B cell (primary cell): ENCODE measurements at regions not wholly inside any gene's neighbourhood (a gene's known extent, or its start where the extent isn't known, plus 50 kb on each side); places are given as distances from the start of the nearest gene placed in this dataset.

ENCODE experiments used
- ATAC-seq: fragments of 200-7000 bp; cut with Tn5 transposase; one replicate; pipeline ENCODE4 v1.10.0; 2021; ENCODE audit warnings: low read depth, mild to moderate bottlenecking, moderate number of reproducible peaks, moderate library complexity
- CTCF ChIA-PET: fragments of 350-600 bp; sonication (Branson Sonifier 250); formaldehyde crosslinking; loops from one replicate; lab custom pipeline; 2021; ENCODE audit warnings: antibody characterized with exemption, inconsistent platforms; lab: Charles Lee
- POLR2A ChIA-PET: fragments of 350-600 bp; sonication (Branson Sonifier 250); formaldehyde crosslinking; loops from one replicate; lab custom pipeline; 2021; ENCODE audit warnings: antibody characterized with exemption; lab: Charles Lee
- DNase-seq: peaks from one replicate; pipeline ENCODE4 v3.0.0; 2013
- H2AFZ ChIP-seq: 2 replicates; pipeline ENCODE4 v1.6.1; 2012; ENCODE audit warnings: mild to moderate bottlenecking, low read depth, low read length; ENCODE audit not compliant: insufficient read depth, poor library complexity, severe bottlenecking
- H3K27ac ChIP-seq, 2 donors: 1 replicate in 1 of 2; 2 replicates in 1 of 2; pipeline ENCODE4 v1.5.1; 2012 to 2013; ENCODE audit warnings: low read length in 2 of 2, mild to moderate bottlenecking in 2 of 2, moderate library complexity in 1 of 2
- H3K27me3 ChIP-seq, 4 experiments: fragments of 200-600 bp in 1 of 4; sonication (generic) in 1 of 4; replicated peaks in 1 of 4; 1 replicate in 2 of 4; 2 replicates in 2 of 4; pipeline versions ENCODE4 v1.6.1 to v1.7.0; 2013 to 2016; ENCODE audit warnings: low read length in 3 of 4, mild to moderate bottlenecking in 2 of 4, mixed read lengths in 1 of 4, moderate library complexity in 1 of 4; ENCODE audit not compliant: insufficient read depth in 4 of 4, control insufficient read depth in 3 of 4; ENCODE audit errors: control extremely low read depth in 1 of 4
- H3K36me3 ChIP-seq, 2 experiments: replicated peaks in 1 of 2; 1 replicate in 1 of 2; 2 replicates in 1 of 2; pipeline versions ENCODE4 v1.6.1 to v1.7.1; 2013; ENCODE audit warnings: low read length in 1 of 2; ENCODE audit not compliant: insufficient read depth in 2 of 2, control insufficient read depth in 1 of 2; ENCODE audit errors: control extremely low read depth in 1 of 2, extremely low read depth in 1 of 2
- H3K4me1 ChIP-seq, 2 donors: fragments of 200-600 bp in 1 of 2; sonication (generic) in 1 of 2; 1 replicate in 1 of 2; 2 replicates in 1 of 2; pipeline versions ENCODE4 v1.5.1 to v1.6.1; 2013 to 2017; ENCODE audit warnings: low read length in 2 of 2; ENCODE audit not compliant: control insufficient read depth in 2 of 2, insufficient read depth in 2 of 2
- H3K4me2 ChIP-seq: replicated peaks from 2 replicates; pipeline ENCODE3; 2012; ENCODE audit warnings: mild to moderate bottlenecking, low read depth, low read length; ENCODE audit not compliant: poor library complexity, severe bottlenecking
- H3K4me3 ChIP-seq, 5 experiments: fragments of 200-600 bp in 1 of 5; sonication (generic) in 1 of 5; 1 replicate in 3 of 5; 2 replicates in 2 of 5; pipeline versions ENCODE4 v1.5.1 to v1.7.0; 2011 to 2016; ENCODE audit warnings: low read length in 4 of 5, mild to moderate bottlenecking in 4 of 5, low read depth in 2 of 5, control low read depth in 1 of 5, moderate library complexity in 1 of 5; ENCODE audit not compliant: insufficient read depth in 1 of 5; ENCODE audit errors: control extremely low read depth in 1 of 5, extremely low read depth in 1 of 5
- H3K79me2 ChIP-seq: fragments of 200-600 bp; sonication (generic); one replicate; pipeline ENCODE4 v1.6.0; 2016; ENCODE audit warnings: low read length; ENCODE audit not compliant: control insufficient read depth, insufficient read depth
- H3K9ac ChIP-seq: fragments of 200-600 bp; sonication (generic); 2 replicates; pipeline ENCODE4 v1.6.1; 2017; ENCODE audit warnings: mild to moderate bottlenecking, low read length, moderate library complexity
- H3K9me3 ChIP-seq, 3 donors: one replicate each; pipeline versions ENCODE4 v1.6.1 to v1.7.1; 2013; ENCODE audit warnings: low read length in 2 of 3; ENCODE audit not compliant: control insufficient read depth in 2 of 3, insufficient read depth in 1 of 3; ENCODE audit errors: control extremely low read depth in 1 of 3
- H4K20me1 ChIP-seq: 2 replicates; pipeline ENCODE4 v1.6.0; 2012; ENCODE audit warnings: mild to moderate bottlenecking, low read length; ENCODE audit not compliant: insufficient read depth, control insufficient read depth, poor library complexity, severe bottlenecking
- H3K27ac Mint-ChIP-seq: one replicate; pipeline ENCODE4 v1.8.0; 2021; ENCODE audit warnings: mixed read lengths
- H3K27me3 Mint-ChIP-seq: one replicate; pipeline ENCODE4 v1.8.0; 2021; ENCODE audit warnings: mixed read lengths
- H3K4me1 Mint-ChIP-seq: one replicate; pipeline ENCODE4 v1.8.0; 2021; ENCODE audit warnings: mixed read lengths
- H3K4me3 Mint-ChIP-seq: one replicate; pipeline ENCODE4 v1.8.0; 2021; ENCODE audit warnings: mixed read lengths
- H3K9me3 Mint-ChIP-seq: one replicate; pipeline ENCODE4 v1.8.0; 2022; ENCODE audit warnings: mixed read lengths; ENCODE audit not compliant: insufficient read depth
- CTCF ChIP-seq: fragments of 200-600 bp; IDR thresholded peaks from one replicate; pipeline ENCODE4 v1.8.0; 2022; ENCODE audit warnings: antibody characterized with exemption, mild to moderate bottlenecking
- EZH2 ChIP-seq: IDR thresholded peaks from 2 replicates; pipeline ENCODE4 v1.6.1; 2012; ENCODE audit warnings: borderline replicate concordance, low read depth, mild to moderate bottlenecking, moderate library complexity, low read length; ENCODE audit not compliant: insufficient read depth, poor library complexity, severe bottlenecking
- WGBS: methylation state at CpG from one replicate; pipeline ENCODE4 v1.1.5; 2013; ENCODE audit warnings: missing lambda C conversion rate; ENCODE audit not compliant: insufficient coverage; 5-methylcytosine and 5-hydroxymethylcytosine counted together
- intact Hi-C: fragments of 100-400 bp; cut with micrococcal nuclease; formaldehyde crosslinking; loops from one replicate; pipeline ENCODE4 v1.10.0; 2022

GRCh38 chr2:235432741-235433520, 60.9 kb upstream of the AGAP1 start:
- Histone ChIP-seq H3K4me3 (no peak overlapping the region), H3K36me3 (no peaks in the 10 kb centered on the region), H3K79me2 (no peaks in the 10 kb centered on the region), H3K27ac (no peak overlapping the region), H3K9ac (no peak overlapping the region), H3K4me1 (no peaks in the 10 kb centered on the region), H4K20me1 (no peaks in the 10 kb centered on the region), H3K27me3 (no peaks in the 10 kb centered on the region), H2AFZ (no peak overlapping the region), H3K9me3 (peaks cover 0 to 5% (median 0%) of the 10 kb centered on the region in 3 donors), H3K4me2 (no peak overlapping the region)
- ATAC-seq (no peak), DNase-seq (no peak)
- Mint-ChIP-seq H3K9me3 (no peaks in the 10 kb centered on the region), H3K27me3 (peaks cover 4% of the 10 kb centered on the region), H3K4me3 (no peak overlapping the region), H3K27ac (no peak overlapping the region), H3K4me1 (no peaks in the 10 kb centered on the region)
- CTCF ChIA-PET = no interaction called here
- intact Hi-C loops = no loop called here
- TF ChIP-seq CTCF (no peak), EZH2 (no peak)
- 75% methylated on average over 12 of the region's 17 CpGs for WGBS
- POLR2A ChIA-PET = no interaction called here

- Histone ChIP-seq H3K4me3 (no peak overlapping the region), H2AFZ (no peak overlapping the region), H3K9ac (no peak overlapping the region), H4K20me1 (no peaks in the 10 kb centered on the region), H3K36me3 (no peaks in the 10 kb centered on the region), H3K27me3 (no peaks in the 10 kb centered on the region), H3K27ac (no peak overlapping the region), H3K4me2 (no peak overlapping the region), H3K9me3 (peaks cover 0 to 4% (median 0%) of the 10 kb centered on the region in 3 donors), H3K4me1 (no peaks in the 10 kb centered on the region), H3K79me2 (no peaks in the 10 kb centered on the region)
- H3K4me1 Mint-ChIP-seq = no peaks in the 10 kb centered on the region
- intact Hi-C loops = no loop called here
- H3K4me3 Mint-ChIP-seq = no peak overlapping the region
- WGBS = 13% methylated on average over 3 of the region's 4 CpGs
- POLR2A ChIA-PET = no interaction called here
- H3K9me3 Mint-ChIP-seq = no peaks in the 10 kb centered on the region
- H3K27ac Mint-ChIP-seq = no peak overlapping the region
- DNase-seq (no peak), ATAC-seq (no peak)
- CTCF ChIA-PET = no interaction called here
- no peak for TF ChIP-seq CTCF
- TF ChIP-seq EZH2 = no peak
- peaks cover 4% of the 10 kb centered on the region for H3K27me3 Mint-ChIP-seq
These were observed 60.0 kb upstream of the AGAP1 start for GRCh38 chr2:235433860-235434259.
